HG03039 (cell line): ENCODE measurements at regions not wholly inside any gene's neighbourhood (a gene's known extent, or its start where the extent isn't known, plus 50 kb on each side); places are given as distances from the start of the nearest gene placed in this dataset.
"Not testable (repeated sequence)": the region's sequence is repeated elsewhere in the genome, so short reads cannot be mapped to it uniquely, and the experiment has no call there.

Experiments
- ATAC-seq: cut with Tn5 transposase; IDR thresholded peaks from one replicate; pipeline ENCODE4 v1.9.1; 2021; ENCODE audit warnings: mild to moderate bottlenecking, moderate library complexity; ENCODE audit not compliant: unreplicated experiment

- no peak for ATAC-seq
Observed at GRCh38 chr5:32842813-32843530, 131.9 kb downstream of the NPR3 start.

- no peak for ATAC-seq
Observed at GRCh38 chr5:32843531-32843895, 132.4 kb downstream of the NPR3 start.

GRCh38 chr5:32845171-32845570 is 134.1 kb downstream of the NPR3 start:
- no peak for ATAC-seq

GRCh38 chr5:32848120-32848519 is 137.0 kb downstream of the NPR3 start:
- no peak for ATAC-seq

GRCh38 chr5:32848681-32849080 is 137.6 kb downstream of the NPR3 start:
- ATAC-seq: no peak

- ATAC-seq: no peak
Observed at GRCh38 chr5:32850817-32851496, 139.8 kb downstream of the NPR3 start.

GRCh38 chr5:32851559-32852173 is 140.5 kb downstream of the NPR3 start:
- no peak for ATAC-seq

GRCh38 chr5:32852535-32852934 is 141.4 kb downstream of the NPR3 start:
- ATAC-seq: no peak

GRCh38 chr5:32852976-32853375 is 141.9 kb downstream of the NPR3 start:
- no peak for ATAC-seq

GRCh38 chr5:32854473-32854872 is 143.4 kb downstream of the NPR3 start:
- no peak for ATAC-seq

GRCh38 chr5:32859211-32859641 is 148.1 kb downstream of the NPR3 start:
- ATAC-seq: no peak

GRCh38 chr5:32865475-32865874 is 154.4 kb downstream of the NPR3 start:
- ATAC-seq: no peak

- ATAC-seq: no peak
Observed at GRCh38 chr5:32866138-32866537, 155.0 kb downstream of the NPR3 start.

GRCh38 chr5:32869216-32869615 is 158.1 kb downstream of the NPR3 start:
- ATAC-seq: no peak

- ATAC-seq: no peak
Observed at GRCh38 chr5:32876791-32877190, 165.7 kb downstream of the NPR3 start.

- ATAC-seq: not testable (repeated sequence)
Observed at GRCh38 chr5:32879364-32879763, 168.2 kb downstream of the NPR3 start.

- no peak for ATAC-seq
Observed at GRCh38 chr5:32880796-32881195, 169.7 kb downstream of the NPR3 start.

GRCh38 chr5:32887390-32887789 is 176.3 kb downstream of the NPR3 start:
- no peak for ATAC-seq

- no peak for ATAC-seq
Observed at GRCh38 chr5:32889078-32889477, 178.0 kb downstream of the NPR3 start.

GRCh38 chr5:32903613-32904012 is 192.5 kb downstream of the NPR3 start:
- no peak for ATAC-seq

- no peak for ATAC-seq
Observed at GRCh38 chr5:32908641-32909040, 197.5 kb downstream of the NPR3 start.

- ATAC-seq: no peak
Observed at GRCh38 chr5:32909207-32909606, 198.1 kb downstream of the NPR3 start.
